H1 (cell line): ENCODE measurements at regions not wholly inside any gene's neighbourhood (a gene's known extent, or its start where the extent isn't known, plus 50 kb on each side); places are given as distances from the start of the nearest gene placed in this dataset.

Experiments used
- ATF2 ChIP-seq: IDR thresholded peaks from 2 replicates; pipeline ENCODE4 v1.6.1; 2012; ENCODE audit warnings: low read length, inconsistent platforms
- ATF3 ChIP-seq: IDR thresholded peaks from 2 replicates; pipeline ENCODE4 v1.6.1; 2011; ENCODE audit warnings: low read depth, mild to moderate bottlenecking, low read length; ENCODE audit not compliant: insufficient read depth
- JUN ChIP-seq: IDR thresholded peaks from 2 replicates; pipeline ENCODE4 v1.6.1; 2011; ENCODE audit warnings: low read depth, mild to moderate bottlenecking, improper control_type of control experiment, low read length
- MAFK ChIP-seq: IDR thresholded peaks from 2 replicates; pipeline ENCODE4 v1.6.1; 2012; ENCODE audit warnings: low read depth, mild to moderate bottlenecking, improper control_type of control experiment, low read length
- YY1 ChIP-seq: IDR thresholded peaks from 2 replicates; pipeline ENCODE4 v1.6.1; 2011; ENCODE audit warnings: low read depth, mild to moderate bottlenecking, low read length
- TF ChIP-seq, protein P1 (sequence below): fragments of 300-600 bp; sonication (generic); IDR thresholded peaks from 2 replicates; pipeline ENCODE4 v1.7.1; 2012; ENCODE audit warnings: low read length, moderate library complexity, mild to moderate bottlenecking, inconsistent platforms; ENCODE audit not compliant: insufficient replicate concordance

DNA sequence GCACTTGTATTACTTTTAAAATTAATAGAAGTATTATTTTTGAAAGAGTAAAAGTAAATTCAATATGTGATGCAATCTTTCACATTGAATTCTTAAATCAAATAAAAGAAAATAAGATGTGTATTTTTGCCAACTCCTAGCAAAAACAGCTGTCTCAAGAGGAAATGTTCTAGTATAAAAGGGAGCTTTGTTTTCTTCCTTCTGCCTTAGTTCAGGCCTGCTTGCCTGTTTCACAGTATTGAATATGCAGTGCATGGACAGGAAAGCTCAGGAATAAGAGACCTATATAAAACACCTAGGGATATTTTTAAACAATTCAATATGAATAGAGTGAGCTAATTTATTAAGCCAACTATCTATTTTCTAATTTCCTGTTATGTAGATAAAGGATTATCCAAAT lies 294.8 kb upstream of the G2E3 start (continued):
- TF ChIP-seq, protein P1, sequence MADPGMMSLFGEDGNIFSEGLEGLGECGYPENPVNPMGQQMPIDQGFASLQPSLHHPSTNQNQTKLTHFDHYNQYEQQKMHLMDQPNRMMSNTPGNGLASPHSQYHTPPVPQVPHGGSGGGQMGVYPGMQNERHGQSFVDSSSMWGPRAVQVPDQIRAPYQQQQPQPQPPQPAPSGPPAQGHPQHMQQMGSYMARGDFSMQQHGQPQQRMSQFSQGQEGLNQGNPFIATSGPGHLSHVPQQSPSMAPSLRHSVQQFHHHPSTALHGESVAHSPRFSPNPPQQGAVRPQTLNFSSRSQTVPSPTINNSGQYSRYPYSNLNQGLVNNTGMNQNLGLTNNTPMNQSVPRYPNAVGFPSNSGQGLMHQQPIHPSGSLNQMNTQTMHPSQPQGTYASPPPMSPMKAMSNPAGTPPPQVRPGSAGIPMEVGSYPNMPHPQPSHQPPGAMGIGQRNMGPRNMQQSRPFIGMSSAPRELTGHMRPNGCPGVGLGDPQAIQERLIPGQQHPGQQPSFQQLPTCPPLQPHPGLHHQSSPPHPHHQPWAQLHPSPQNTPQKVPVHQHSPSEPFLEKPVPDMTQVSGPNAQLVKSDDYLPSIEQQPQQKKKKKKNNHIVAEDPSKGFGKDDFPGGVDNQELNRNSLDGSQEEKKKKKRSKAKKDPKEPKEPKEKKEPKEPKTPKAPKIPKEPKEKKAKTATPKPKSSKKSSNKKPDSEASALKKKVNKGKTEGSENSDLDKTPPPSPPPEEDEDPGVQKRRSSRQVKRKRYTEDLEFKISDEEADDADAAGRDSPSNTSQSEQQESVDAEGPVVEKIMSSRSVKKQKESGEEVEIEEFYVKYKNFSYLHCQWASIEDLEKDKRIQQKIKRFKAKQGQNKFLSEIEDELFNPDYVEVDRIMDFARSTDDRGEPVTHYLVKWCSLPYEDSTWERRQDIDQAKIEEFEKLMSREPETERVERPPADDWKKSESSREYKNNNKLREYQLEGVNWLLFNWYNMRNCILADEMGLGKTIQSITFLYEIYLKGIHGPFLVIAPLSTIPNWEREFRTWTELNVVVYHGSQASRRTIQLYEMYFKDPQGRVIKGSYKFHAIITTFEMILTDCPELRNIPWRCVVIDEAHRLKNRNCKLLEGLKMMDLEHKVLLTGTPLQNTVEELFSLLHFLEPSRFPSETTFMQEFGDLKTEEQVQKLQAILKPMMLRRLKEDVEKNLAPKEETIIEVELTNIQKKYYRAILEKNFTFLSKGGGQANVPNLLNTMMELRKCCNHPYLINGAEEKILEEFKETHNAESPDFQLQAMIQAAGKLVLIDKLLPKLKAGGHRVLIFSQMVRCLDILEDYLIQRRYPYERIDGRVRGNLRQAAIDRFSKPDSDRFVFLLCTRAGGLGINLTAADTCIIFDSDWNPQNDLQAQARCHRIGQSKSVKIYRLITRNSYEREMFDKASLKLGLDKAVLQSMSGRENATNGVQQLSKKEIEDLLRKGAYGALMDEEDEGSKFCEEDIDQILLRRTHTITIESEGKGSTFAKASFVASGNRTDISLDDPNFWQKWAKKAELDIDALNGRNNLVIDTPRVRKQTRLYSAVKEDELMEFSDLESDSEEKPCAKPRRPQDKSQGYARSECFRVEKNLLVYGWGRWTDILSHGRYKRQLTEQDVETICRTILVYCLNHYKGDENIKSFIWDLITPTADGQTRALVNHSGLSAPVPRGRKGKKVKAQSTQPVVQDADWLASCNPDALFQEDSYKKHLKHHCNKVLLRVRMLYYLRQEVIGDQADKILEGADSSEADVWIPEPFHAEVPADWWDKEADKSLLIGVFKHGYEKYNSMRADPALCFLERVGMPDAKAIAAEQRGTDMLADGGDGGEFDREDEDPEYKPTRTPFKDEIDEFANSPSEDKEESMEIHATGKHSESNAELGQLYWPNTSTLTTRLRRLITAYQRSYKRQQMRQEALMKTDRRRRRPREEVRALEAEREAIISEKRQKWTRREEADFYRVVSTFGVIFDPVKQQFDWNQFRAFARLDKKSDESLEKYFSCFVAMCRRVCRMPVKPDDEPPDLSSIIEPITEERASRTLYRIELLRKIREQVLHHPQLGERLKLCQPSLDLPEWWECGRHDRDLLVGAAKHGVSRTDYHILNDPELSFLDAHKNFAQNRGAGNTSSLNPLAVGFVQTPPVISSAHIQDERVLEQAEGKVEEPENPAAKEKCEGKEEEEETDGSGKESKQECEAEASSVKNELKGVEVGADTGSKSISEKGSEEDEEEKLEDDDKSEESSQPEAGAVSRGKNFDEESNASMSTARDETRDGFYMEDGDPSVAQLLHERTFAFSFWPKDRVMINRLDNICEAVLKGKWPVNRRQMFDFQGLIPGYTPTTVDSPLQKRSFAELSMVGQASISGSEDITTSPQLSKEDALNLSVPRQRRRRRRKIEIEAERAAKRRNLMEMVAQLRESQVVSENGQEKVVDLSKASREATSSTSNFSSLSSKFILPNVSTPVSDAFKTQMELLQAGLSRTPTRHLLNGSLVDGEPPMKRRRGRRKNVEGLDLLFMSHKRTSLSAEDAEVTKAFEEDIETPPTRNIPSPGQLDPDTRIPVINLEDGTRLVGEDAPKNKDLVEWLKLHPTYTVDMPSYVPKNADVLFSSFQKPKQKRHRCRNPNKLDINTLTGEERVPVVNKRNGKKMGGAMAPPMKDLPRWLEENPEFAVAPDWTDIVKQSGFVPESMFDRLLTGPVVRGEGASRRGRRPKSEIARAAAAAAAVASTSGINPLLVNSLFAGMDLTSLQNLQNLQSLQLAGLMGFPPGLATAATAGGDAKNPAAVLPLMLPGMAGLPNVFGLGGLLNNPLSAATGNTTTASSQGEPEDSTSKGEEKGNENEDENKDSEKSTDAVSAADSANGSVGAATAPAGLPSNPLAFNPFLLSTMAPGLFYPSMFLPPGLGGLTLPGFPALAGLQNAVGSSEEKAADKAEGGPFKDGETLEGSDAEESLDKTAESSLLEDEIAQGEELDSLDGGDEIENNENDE, result no peak
- no peak for TF ChIP-seq ATF3
- TF ChIP-seq YY1, result no peak
- no peak for TF ChIP-seq ATF2
- TF ChIP-seq MAFK, result no peak
- TF ChIP-seq JUN, result no peak
